G401 (cell line): ENCODE measurements at regions not wholly inside any gene's neighbourhood (a gene's known extent, or its start where the extent isn't known, plus 50 kb on each side); places are given as distances from the start of the nearest gene placed in this dataset.
"Not testable (repeated sequence)": the region's sequence is repeated elsewhere in the genome, so short reads cannot be mapped to it uniquely, and the experiment has no call there.

ENCODE experiments used
- DNase-seq: peaks from one replicate; pipeline ENCODE4 v3.0.0-alpha.2; 2015; ENCODE audit warnings: low spot score
- in situ Hi-C: cut with HindIII; loops from 2 replicates; pipeline ENCODE4 v1.10.0; 2016; ENCODE audit warnings: low sequenced_read_pairs, mixed read lengths

DNA sequence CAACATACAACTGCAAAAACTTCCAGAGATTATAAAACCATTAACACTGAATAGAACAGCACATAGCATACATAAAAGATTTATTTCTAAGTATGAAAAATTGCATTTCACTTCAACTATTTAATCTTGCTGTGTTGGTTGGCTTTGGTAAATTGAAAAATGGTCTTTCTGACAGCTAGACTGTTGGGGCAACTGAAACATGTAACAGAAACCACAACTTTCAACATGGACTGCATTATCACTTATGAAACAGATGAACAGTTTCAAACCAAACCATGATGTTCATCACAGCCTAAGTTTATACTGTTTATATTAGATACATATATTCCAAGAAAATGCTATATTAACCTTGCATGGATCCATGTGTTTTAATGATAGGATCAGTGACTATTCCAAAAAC, 324.1 kb upstream of the PCDH9 start:
- in situ Hi-C loops = no loop called here
- DNase-seq = no peak

DNA sequence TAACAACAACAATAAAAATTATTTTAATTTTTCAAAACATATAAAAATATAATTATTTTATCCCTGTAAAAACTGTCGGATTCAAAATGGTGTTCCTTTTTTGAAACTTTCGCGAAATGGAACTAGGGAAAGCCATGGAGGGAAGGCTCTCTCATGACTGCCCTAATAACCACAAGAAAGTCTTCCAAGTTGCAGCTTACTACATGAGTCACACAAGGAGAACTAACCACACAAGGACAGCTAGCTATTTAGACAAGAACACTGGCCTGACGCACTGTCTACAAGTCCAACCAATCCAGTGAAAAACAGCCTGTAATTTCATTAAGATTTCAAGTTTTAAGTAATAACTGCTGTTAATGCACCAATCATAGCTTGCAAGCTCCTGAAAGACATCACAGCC, 319.2 kb upstream of the PCDH9 start:
- no peak for DNase-seq
- in situ Hi-C loops = no loop called here

DNA sequence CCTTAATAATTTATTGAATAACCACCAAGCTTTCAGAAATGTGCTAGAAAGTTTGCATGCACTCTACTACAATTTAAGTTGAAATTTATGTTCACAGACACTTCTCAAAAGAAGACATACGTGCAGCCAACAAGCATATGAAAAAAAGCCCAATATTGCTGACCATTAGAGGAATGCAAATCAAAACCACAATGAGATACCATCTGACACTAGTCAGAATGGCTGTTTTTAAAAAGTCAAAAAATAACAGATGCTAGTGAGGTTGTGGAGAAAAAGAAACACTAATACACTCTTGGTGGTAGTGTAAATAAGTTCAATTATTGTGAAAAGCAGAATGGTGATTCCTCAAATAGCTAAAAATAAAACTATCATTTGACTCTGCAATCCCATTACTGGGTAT, 308.8 kb upstream of the PCDH9 start:
- no peak for DNase-seq
- in situ Hi-C loops = no loop called here

DNA sequence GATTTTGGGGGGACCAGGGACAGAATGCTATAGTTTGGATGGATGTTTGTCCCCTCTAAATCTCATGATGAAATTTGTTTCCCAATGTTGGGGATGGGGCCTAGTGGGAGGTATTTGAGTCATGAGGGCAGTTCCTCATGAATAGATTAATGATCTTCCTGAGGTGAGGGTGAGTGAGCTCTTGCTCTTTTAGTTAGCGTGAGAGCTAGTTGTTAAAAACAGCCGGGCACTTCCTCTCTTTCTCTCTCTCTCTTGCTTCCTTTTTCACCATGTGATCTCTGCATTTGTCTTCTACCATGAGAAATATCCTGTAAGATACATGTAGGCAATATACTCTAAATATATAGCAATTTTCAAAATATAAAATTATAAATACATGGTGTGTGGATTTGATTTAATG, 290.8 kb upstream of the PCDH9 start:
- DNase-seq = no peak
- in situ Hi-C loops = no loop called here

DNA sequence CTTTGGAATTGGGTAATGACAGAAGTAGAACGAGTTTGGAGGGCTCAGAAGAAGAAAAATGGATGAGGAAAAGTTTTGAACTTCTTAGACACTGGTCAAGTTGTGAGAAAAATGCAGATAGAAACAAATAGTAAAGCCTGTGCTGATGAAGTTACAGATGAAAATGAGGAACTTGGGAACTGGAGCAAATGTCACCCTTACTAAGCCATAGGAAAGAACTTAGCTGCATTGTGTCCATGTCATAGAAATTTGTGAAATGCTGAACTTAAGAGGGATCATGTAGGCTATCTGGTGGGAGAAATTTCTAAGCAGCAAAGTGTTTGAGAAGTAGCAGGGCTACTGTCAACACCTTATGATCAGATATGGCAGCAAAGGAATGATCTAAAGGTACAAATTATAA, 289.2 kb upstream of the PCDH9 start:
- in situ Hi-C loops = no loop called here
- no peak for DNase-seq

DNA sequence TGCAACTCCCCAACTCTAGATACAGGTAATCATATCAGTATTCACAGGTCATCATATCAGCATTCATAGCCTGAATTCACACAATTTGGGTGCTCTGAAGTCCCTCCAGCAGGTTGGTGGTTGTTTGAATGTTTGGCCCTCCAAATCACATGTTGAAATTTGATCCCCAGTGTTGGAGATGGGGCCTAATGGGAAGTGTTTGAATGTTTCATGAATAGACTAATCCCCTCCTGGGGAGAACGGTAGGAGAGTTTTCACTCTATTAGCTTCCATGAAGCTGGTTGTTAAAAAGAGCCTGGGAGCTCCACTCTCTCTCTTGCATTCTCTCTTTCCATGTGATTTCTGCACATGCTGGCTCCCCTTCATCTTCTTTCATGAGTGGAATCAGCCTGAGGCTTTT, 288.6 kb upstream of the PCDH9 start:
- in situ Hi-C loops = no loop called here
- DNase-seq = no peak

DNA sequence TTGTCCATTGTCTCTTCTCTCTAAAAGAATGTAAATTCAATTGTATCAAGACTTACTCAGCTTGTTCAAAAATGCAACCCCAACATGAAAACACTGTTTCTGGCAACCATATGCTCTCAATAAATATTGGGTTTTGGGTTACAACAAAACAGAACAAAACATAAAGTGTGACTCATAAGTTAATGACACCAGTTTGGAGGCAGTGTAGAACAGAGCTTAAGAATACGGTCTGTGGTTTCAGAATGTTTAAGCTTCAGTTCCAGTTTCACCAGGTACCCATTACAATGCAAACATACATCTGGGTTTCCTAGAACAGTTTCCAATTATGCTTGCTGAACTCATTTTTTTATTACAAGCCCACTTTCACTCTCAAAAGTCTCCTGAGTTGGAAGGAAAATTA, 285.8 kb upstream of the PCDH9 start:
- no peak for DNase-seq
- in situ Hi-C loops = no loop called here

DNA sequence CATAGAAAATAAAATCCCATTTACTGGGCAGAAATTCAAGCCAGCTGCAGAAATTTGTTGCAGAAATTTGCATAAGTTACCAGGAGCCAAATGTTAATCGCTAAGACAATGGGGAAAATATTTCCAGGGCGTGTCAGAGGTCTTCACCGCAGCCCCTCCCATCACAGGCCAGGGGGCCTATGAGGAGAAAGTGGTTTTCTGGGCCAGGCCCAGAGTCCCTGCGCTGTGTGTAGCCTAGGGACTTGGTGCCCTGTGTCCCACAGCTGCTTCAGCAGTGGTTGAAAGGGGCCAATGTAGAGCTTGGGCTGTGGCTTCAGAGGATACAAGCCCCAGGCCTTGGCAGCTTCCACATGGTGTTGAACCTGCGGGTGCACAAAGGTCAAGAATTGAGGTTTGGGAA, 278.9 kb upstream of the PCDH9 start:
- no peak for DNase-seq
- in situ Hi-C loops = no loop called here

DNA sequence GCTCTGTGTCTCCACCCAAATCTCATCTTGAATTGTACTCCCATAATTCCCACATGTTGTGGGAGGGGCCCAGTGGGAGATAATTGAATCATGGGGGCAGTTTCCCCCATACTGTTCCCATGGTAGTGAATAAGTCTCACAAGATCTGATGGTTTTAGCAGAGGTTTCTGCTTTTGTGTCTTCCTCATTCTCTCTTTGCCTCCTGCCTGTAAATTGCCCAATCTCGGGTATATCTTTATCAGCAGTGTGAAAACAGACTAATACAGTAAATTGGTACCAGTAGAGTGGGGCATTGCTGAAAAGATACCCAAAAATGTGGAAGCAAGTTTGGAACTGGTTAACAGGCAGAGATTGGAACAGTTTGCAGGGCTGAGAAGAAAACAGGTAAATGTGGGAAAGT, 278.1 kb upstream of the PCDH9 start:
- in situ Hi-C loops, DNase-seq: not testable (repeated sequence)

DNA sequence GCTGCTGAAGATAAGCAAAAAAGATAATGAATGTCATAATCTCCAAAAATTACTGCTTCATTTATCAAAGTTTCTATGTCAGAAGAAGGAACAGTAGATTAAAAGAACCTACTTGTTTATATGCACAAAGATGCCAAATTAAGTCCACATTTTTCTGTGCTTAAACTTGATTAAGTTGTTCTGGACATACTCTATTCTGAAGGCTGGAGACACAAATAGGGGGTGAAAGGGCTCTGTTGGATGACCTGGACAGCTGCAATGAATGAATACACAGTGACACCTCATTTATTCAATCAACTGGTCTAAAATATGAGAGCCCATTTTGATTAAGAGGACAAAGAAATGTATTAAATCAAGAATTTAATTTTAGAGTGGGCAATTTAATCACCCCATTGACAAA, 276.3 kb upstream of the PCDH9 start:
- no peak for DNase-seq
- in situ Hi-C loops = no loop called here

DNA sequence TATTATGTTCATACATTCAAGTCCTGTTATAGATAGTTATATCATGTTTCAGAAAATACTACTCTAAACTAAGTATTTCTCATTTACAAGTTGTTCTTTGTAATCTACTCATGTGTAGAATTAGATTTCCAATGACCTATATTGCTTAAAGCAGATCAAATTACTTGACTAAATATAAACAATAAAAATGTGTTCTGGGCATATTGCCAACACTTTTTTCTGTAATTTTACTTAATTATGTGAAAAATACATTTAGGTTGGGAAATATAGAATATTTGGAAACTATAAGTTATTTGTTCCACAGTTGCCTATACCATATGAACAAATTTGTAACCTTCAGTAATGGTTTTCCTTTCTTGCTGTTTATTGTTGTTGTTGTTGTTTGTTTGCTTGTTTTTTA, 275.2 kb upstream of the PCDH9 start:
- in situ Hi-C loops = no loop called here

DNA sequence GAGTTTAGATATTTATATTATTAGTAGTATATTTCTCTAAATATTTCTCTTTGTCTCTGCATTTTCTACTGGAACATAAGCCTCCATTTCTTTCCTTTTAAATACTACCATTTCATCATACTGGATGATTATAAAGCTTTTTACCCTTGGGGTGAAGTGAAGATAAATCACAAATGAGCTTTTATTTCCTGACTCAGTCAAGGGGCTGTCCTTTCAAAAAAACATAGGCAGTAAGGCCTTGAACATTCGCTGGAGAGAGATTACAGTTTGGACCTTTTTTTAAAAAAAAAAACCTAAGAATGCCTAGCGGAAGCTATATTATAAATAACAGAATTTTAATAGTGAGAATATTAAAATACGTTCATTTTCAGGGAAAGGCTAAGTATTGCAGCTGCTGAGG, 268.8 kb upstream of the PCDH9 start:
- no peak for DNase-seq
- in situ Hi-C loops = no loop called here

More for the DNA sequence above, 275.2 kb upstream of the PCDH9 start:
- DNase-seq = no peak

DNA sequence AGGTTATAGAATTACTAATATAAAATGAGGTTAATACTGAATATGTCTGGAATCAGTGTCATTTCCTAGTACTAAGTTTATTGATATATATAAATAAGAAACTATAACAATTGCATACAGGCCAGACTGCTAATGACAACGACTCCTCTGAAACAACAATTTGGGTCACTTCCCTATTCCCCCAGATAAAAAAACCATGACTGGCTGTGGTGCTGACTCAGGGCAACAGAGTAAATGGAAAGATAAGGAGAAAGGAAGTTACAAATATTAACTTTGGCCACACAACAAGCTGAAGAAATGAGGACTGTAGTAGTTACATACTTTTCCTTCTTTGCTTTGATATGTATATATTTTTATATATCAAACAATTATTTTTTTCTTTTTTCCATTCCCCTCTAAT, 263.7 kb upstream of the PCDH9 start:
- DNase-seq = no peak
- in situ Hi-C loops = no loop called here

DNA sequence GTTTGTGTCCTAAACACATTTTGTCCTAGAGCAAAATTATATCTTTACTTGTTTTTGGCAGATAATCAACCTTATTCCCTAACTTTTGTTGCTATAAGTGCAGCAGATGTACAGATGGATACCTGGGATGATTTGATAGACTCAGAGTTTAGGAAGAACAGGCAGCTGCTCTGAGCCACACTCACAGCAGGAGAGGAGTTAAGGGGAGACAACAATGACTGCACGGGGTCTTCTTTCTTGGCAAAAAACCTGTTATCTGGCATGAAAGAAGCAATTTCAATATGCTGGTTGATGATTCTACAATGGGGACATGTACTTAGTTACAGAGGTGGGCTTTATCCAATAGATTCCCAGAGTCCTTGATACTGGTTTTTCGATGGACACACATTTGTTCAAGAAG, 258.9 kb upstream of the PCDH9 start:
- DNase-seq = no peak
- in situ Hi-C loops = no loop called here

DNA sequence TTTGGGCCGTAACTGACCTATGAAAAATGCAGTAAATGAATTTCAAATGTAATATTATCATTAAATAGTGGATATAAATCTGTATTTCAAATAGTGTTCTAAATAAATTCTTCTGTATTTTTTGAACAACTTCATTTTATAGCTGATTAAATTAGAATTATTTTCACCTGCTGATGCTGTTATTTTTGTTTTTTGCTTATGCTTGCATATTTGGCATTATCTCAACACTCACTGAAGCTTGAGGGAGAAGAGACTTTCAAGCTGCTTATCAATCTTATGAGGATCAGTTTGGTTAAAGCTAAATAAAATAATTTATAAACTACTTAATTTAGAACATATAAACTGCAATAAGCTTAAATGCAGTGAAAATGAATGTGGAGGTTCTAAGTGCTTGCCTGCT, 251.3 kb upstream of the PCDH9 start:
- DNase-seq = no peak
- in situ Hi-C loops = no loop called here

DNA sequence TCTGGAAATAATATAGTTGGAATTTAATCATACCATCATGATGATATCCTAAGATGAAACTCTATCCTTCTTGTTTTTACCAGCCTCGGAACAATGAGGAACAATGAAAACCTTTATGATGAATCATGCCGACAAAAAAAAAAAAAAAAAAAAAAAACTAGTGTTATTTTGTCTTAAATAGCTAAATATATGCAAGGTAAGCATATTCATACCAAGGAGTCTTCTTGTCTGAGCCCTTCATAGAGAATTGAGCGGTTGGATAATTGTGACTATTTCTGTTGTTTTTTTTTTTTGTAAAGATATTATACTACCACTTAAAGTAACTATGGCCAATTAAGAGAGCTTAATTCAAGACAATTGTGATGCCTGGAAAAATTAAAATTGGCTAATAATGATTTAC, 244.0 kb upstream of the PCDH9 start:
- in situ Hi-C loops = no loop called here
- DNase-seq = no peak

DNA sequence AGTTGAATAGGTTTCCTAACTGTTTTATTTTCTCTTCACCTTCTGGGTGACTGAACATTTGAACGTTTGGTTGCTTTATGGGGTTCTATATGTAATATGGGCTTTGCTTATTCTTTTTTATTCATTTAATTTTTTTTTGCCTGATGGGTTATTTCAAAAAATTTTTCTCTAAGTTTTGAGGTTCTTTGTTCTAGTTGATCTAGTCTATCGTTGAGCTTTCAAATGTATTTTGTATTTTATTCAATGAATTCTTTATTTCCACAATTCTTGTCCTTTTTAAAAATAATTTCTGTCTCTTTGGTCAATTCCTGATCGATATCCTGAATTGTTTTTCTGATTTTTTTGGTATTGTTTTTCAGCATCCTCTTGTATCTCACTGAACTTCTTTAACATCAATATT, 239.5 kb upstream of the PCDH9 start:
- in situ Hi-C loops = no loop called here
- DNase-seq = no peak

DNA sequence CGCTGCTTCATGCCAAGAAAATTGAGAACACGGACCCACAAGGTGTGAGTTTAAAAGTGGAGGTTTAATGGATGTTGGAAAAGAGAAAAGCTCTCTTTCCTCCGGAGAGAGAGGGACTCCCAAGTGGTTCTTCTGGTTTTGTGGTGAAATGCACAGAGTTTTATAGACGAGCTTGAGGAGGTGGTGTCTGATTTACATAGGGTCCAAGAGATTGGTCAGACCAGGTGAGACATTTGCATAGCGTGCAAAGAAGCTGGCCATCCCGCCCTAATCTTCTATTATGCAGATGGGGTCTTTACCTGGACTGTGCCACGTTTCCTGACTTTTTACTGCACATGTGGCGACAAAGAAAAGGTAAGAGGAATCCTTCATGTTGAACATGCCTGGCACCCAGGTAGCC, 236.4 kb upstream of the PCDH9 start:
- in situ Hi-C loops = no loop called here
- no peak for DNase-seq

DNA sequence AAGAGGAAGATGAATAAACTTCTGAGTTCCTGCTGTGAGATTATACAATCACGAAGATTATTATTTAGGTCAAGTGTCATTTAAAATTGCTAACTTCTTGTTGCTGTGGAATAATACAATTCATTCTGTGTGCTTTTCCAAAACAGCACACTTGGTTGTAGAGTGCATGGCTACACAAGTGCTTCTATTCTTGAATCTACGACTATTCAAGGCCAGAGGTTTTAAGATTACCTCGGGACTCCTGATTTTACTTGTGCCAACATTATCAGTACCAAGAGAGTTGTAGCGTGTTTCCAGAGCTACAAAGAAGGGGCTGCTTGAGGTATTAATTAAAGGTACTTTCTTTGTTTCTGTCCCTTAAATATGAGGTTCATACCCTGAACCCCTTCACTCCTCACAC, 234.0 kb upstream of the PCDH9 start:
- in situ Hi-C loops = no loop called here
- DNase-seq = no peak

DNA sequence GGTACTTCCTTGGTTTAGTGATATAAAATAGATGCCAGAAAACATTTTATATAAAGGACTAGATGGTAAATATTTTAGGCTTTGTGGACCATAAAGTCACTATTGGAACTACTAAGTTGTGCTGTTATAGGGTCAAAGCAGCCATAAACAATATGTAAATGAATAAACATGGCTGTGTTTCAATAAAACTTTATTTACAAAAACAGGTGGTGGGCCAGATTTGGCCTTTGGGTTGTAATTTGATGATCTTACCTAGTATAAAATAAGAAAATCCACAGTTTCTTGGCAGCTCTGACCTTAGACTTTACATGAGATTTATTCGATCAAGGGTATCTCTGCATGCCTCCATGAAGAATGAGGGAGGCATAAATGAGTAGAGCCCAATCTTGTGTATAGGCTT, 232.0 kb upstream of the PCDH9 start:
- no peak for DNase-seq
- in situ Hi-C loops = no loop called here

DNA sequence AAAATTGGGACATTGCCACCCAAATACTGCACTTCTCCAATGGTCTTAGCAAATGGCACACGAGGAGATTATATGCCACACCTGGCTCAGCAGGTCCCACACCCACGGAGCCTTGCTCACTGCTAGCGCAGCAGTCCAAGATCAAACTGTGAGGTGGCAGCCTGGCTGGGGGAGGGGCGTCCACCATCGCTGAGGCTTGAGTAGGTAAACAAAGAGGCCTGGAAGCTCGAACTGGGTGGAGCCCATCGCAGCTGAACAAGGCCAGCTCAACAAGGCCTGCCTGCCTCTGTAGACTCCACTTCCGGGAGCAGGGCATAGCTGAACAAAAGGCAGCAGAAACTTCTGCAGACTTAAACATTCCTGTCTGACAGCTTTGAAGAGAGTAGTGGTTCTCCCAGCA, 222.4 kb upstream of the PCDH9 start:
- DNase-seq, in situ Hi-C loops: not testable (repeated sequence)

DNA sequence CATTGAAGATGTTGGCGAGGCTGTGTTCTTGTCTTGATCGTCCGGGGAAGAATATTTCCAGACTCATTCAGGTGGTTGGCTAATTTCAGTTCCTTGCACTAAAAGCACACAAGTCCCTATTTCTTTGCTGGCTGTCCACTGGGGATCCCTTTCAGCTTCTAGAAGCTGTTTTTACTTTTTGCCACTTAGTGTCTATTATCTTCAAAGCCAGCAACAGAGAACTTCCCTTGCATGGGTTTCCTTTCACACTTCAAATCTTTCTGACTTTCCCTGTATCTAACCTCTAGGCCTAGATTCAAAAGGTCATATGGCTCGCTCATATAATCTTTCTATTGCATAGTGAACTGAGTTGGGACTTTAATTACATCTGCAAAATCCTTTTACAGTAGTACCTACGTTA, 215.3 kb upstream of the PCDH9 start:
- DNase-seq = no peak
- in situ Hi-C loops = no loop called here
